ENCODE measurements at regions not wholly inside any gene's neighbourhood (a gene's known extent, or its start where the extent isn't known, plus 50 kb on each side); places are given as distances from the start of the nearest gene placed in this dataset.
A peak's percentile ranks its signal among the peaks of the same experiment; 100 is the strongest.

GRCh38 chr14:27025648-27026047 is 427.8 kb upstream of the NOVA1 start:
- Histone ChIP-seq H3K27me3 (ENCODE audit: control insufficient read depth, insufficient read depth, low read length) (no peaks in the 10 kb centered on the region), H3K36me3 (ENCODE audit: control insufficient read depth, insufficient read depth, low read length) (no peaks in the 10 kb centered on the region), H3K4me3 (ENCODE audit: low read length) (no peak overlapping the region), H3K9me3 (replicated peaks; ENCODE audit: control insufficient read depth, low read depth, low read length) (no peaks in the 10 kb centered on the region), H3K4me1 (ENCODE audit: control insufficient read depth, insufficient read depth, low read length) (no peaks in the 10 kb centered on the region), H3K27ac (ENCODE audit: low read length) (no peak overlapping the region)
- 80% methylated on average over 1 of the region's 1 CpG for WGBS (ENCODE audit: insufficient coverage)
- DNase-seq: no peak

- no peaks in the 10 kb centered on the region for H3K36me3 ChIP-seq (ENCODE audit: control insufficient read depth, insufficient read depth, low read length)
- no CpG with 5 or more reads among the region's 3 CpGs for WGBS (ENCODE audit: insufficient coverage)
- H3K4me3 ChIP-seq (ENCODE audit: low read length): no peak overlapping the region
Observed at GRCh38 chr14:27026097-27026496, 428.3 kb upstream of the NOVA1 start.

GRCh38 chr14:27040552-27040951 is 442.7 kb upstream of the NOVA1 start:
- no CpG with 5 or more reads among the region's 2 CpGs for WGBS (ENCODE audit: insufficient coverage)
- Histone ChIP-seq H3K36me3 (ENCODE audit: control insufficient read depth, insufficient read depth, low read length) (no peaks in the 10 kb centered on the region), H3K27ac (ENCODE audit: low read length) (no peak overlapping the region), H3K4me1 (ENCODE audit: control insufficient read depth, insufficient read depth, low read length) (no peaks in the 10 kb centered on the region), H3K4me3 (ENCODE audit: low read length) (no peak overlapping the region), H3K9me3 (replicated peaks; ENCODE audit: control insufficient read depth, low read depth, low read length) (no peaks in the 10 kb centered on the region), H3K27me3 (ENCODE audit: control insufficient read depth, insufficient read depth, low read length) (no peaks in the 10 kb centered on the region)
- no peak for DNase-seq

More at GRCh38 chr14:27026097-27026496, 428.3 kb upstream of the NOVA1 start:
- Histone ChIP-seq H3K4me1 (ENCODE audit: control insufficient read depth, insufficient read depth, low read length) (no peaks in the 10 kb centered on the region), H3K9me3 (replicated peaks; ENCODE audit: control insufficient read depth, low read depth, low read length) (no peaks in the 10 kb centered on the region), H3K27me3 (ENCODE audit: control insufficient read depth, insufficient read depth, low read length) (no peaks in the 10 kb centered on the region), H3K27ac (ENCODE audit: low read length) (no peak overlapping the region)
- DNase-seq: no peak

DNA sequence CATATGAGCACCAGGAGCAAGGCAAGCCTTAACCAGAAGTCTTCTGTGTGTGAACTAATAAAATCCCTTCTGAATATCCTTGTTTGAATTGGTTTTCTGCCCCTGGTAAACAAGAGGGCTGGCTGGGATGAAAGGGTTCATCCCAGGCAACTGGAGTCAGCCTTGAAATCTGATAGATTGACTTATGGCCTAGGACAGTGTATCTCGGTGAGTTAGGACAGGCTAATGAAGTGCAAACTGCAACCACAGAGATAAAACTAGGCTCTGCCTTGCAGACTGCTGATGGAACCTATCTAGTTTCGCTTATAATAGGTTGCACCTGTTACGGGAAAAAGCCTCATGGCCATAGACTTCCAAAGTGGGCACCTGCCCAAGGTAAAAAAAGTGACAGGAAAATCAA is 451.9 kb upstream of the NOVA1 start:
- no peaks in the 10 kb centered on the region for H3K9me3 ChIP-seq (replicated peaks; ENCODE audit: control insufficient read depth, low read depth, low read length)
- H3K36me3 ChIP-seq (ENCODE audit: control insufficient read depth, insufficient read depth, low read length): no peaks in the 10 kb centered on the region
- whole genome bisulfite sequencing (ENCODE audit: insufficient coverage): 68% methylated on average over 3 of the region's 3 CpGs
- no peaks in the 10 kb centered on the region for H3K27me3 ChIP-seq (ENCODE audit: control insufficient read depth, insufficient read depth, low read length)
- H3K4me1 ChIP-seq (ENCODE audit: control insufficient read depth, insufficient read depth, low read length): peaks cover 3% of the 10 kb centered on the region
- no peak overlapping the region for H3K27ac ChIP-seq (ENCODE audit: low read length)
- H3K4me3 ChIP-seq (ENCODE audit: low read length): no peak overlapping the region
- DNase-seq: peak; percentile 63

DNA sequence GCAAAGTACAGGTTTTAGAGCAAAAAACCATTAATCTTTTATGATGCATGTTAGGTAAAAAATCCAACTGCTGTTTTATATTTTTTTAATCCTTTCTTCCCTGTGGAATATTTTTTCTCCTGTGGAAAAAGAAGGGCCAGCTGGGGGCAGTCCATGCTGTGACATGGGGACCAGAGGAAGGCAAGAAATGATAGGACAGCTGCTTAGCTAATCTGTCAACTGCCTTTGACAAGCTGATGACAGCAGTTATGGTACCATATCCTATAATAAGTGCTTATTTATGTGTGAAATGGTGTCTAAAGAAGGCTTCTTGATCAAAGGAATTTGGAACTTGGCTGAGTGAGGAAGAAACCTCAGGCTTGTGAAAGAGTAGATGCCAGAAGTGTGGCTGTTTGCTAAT is 452.4 kb upstream of the NOVA1 start:
- H3K27me3 ChIP-seq (ENCODE audit: control insufficient read depth, insufficient read depth, low read length): no peaks in the 10 kb centered on the region
- peak; percentile 64 for DNase-seq
- H3K4me1 ChIP-seq (ENCODE audit: control insufficient read depth, insufficient read depth, low read length): peaks cover 3% of the 10 kb centered on the region
- no peaks in the 10 kb centered on the region for H3K36me3 ChIP-seq (ENCODE audit: control insufficient read depth, insufficient read depth, low read length)
- no peak overlapping the region for H3K27ac ChIP-seq (ENCODE audit: low read length)
- no peaks in the 10 kb centered on the region for H3K9me3 ChIP-seq (replicated peaks; ENCODE audit: control insufficient read depth, low read depth, low read length)
- no peak overlapping the region for H3K4me3 ChIP-seq (ENCODE audit: low read length)

- DNase-seq: peak; percentile 96
- Histone ChIP-seq H3K36me3 (ENCODE audit: control insufficient read depth, insufficient read depth, low read length) (no peaks in the 10 kb centered on the region), H3K27ac (ENCODE audit: low read length) (no peak overlapping the region), H3K9me3 (replicated peaks; ENCODE audit: control insufficient read depth, low read depth, low read length) (no peaks in the 10 kb centered on the region), H3K4me3 (ENCODE audit: low read length) (no peak overlapping the region), H3K4me1 (ENCODE audit: control insufficient read depth, insufficient read depth, low read length) (no peaks in the 10 kb centered on the region), H3K27me3 (ENCODE audit: control insufficient read depth, insufficient read depth, low read length) (no peaks in the 10 kb centered on the region)
- WGBS (ENCODE audit: insufficient coverage): no CpG with 5 or more reads among the region's 1 CpG
Observed at GRCh38 chr14:27056586-27056985, 458.8 kb upstream of the NOVA1 start.

DNA sequence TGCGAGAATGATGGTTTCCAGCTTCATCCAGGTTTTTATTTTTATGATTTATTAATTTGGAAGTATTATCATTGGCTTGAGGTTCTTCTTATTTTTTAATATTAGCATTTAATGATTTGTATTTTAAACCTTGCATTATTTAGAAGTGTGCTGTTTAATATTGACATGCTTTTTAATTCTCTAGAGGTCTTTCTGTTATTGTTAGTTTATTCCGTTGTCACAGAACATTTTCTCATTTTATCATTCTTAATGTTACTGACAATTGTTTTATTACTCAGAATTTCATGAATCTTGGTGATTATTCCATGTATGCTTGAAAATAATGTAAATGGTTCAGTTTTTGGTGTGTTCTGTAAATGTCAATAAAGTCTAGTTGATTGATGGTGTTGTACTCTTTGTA is 463.5 kb upstream of the NOVA1 start:
- H3K36me3 ChIP-seq (ENCODE audit: control insufficient read depth, insufficient read depth, low read length): no peaks in the 10 kb centered on the region
- no peak overlapping the region for H3K27ac ChIP-seq (ENCODE audit: low read length)
- no peak overlapping the region for H3K4me3 ChIP-seq (ENCODE audit: low read length)
- no CpG with 5 or more reads among the region's 2 CpGs for WGBS (ENCODE audit: insufficient coverage)
- DNase-seq: peak; percentile 68
- H3K9me3 ChIP-seq (replicated peaks; ENCODE audit: control insufficient read depth, low read depth, low read length): no peaks in the 10 kb centered on the region
- H3K4me1 ChIP-seq (ENCODE audit: control insufficient read depth, insufficient read depth, low read length): no peaks in the 10 kb centered on the region
- H3K27me3 ChIP-seq (ENCODE audit: control insufficient read depth, insufficient read depth, low read length): no peaks in the 10 kb centered on the region

- H3K27me3 ChIP-seq (ENCODE audit: control insufficient read depth, insufficient read depth, low read length): no peaks in the 10 kb centered on the region
- no peak overlapping the region for H3K27ac ChIP-seq (ENCODE audit: low read length)
- no peak for DNase-seq
- H3K4me3 ChIP-seq (ENCODE audit: low read length): no peak overlapping the region
- H3K9me3 ChIP-seq (replicated peaks; ENCODE audit: control insufficient read depth, low read depth, low read length): no peaks in the 10 kb centered on the region
- H3K4me1 ChIP-seq (ENCODE audit: control insufficient read depth, insufficient read depth, low read length): no peaks in the 10 kb centered on the region
- no peaks in the 10 kb centered on the region for H3K36me3 ChIP-seq (ENCODE audit: control insufficient read depth, insufficient read depth, low read length)
Observed at GRCh38 chr14:27063959-27064358, 466.1 kb upstream of the NOVA1 start.

DNA sequence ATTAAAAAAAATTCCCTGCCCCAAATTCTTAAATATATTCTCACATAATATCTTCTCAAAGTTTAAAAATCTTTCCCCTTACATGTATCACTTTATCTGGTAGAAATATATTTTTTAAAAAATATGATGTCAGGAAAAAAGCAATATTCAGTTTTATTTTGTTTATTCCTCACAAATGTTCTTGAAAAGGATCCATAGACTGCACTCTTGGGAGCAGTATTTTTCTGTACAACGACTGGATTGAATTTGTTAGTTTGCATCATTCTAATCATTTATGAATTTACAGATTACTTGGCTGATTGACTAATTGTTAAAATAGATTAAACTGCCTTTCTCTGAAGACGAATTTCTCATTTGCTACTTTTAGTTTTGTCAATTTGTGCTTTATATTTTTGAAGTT is 468.1 kb upstream of the NOVA1 start:
- no peak overlapping the region for H3K27ac ChIP-seq (ENCODE audit: low read length)
- H3K36me3 ChIP-seq (ENCODE audit: control insufficient read depth, insufficient read depth, low read length): no peaks in the 10 kb centered on the region
- peak; percentile 63 for DNase-seq
- no peaks in the 10 kb centered on the region for H3K27me3 ChIP-seq (ENCODE audit: control insufficient read depth, insufficient read depth, low read length)
- H3K9me3 ChIP-seq (replicated peaks; ENCODE audit: control insufficient read depth, low read depth, low read length): no peaks in the 10 kb centered on the region
- H3K4me3 ChIP-seq (ENCODE audit: low read length): no peak overlapping the region
- H3K4me1 ChIP-seq (ENCODE audit: control insufficient read depth, insufficient read depth, low read length): no peaks in the 10 kb centered on the region
- no CpG with 5 or more reads among the region's 2 CpGs for WGBS (ENCODE audit: insufficient coverage)

- H3K4me1 ChIP-seq (ENCODE audit: control insufficient read depth, insufficient read depth, low read length): no peaks in the 10 kb centered on the region
- no peak overlapping the region for H3K27ac ChIP-seq (ENCODE audit: low read length)
- H3K9me3 ChIP-seq (replicated peaks; ENCODE audit: control insufficient read depth, low read depth, low read length): no peaks in the 10 kb centered on the region
- no peaks in the 10 kb centered on the region for H3K36me3 ChIP-seq (ENCODE audit: control insufficient read depth, insufficient read depth, low read length)
- no peak overlapping the region for H3K4me3 ChIP-seq (ENCODE audit: low read length)
- no CpG with 5 or more reads among the region's 2 CpGs for WGBS (ENCODE audit: insufficient coverage)
- no peaks in the 10 kb centered on the region for H3K27me3 ChIP-seq (ENCODE audit: control insufficient read depth, insufficient read depth, low read length)
- no peak for DNase-seq
Observed at GRCh38 chr14:27067961-27068360, 470.1 kb upstream of the NOVA1 start.

DNA sequence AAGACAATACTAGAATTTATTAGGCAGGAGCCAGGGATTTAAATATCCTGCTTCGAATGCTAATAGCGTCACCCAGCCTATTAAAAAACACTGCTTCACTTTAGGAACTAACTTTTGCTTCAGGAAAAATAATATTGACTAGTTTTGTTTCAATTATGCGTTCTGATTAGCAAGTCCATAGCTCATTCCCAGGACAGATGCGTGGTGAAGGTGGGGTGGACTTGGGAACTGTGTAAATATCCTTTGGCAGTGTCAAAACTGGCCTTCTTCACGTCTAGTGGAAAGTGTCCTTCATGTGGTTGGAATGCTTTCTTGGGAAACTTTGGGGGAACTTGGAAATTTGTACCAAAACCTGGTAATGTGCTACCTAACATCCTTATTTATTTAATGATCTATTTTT is 474.8 kb upstream of the NOVA1 start:
- no peaks in the 10 kb centered on the region for H3K36me3 ChIP-seq (ENCODE audit: control insufficient read depth, insufficient read depth, low read length)
- no peak overlapping the region for H3K4me3 ChIP-seq (ENCODE audit: low read length)
- no peak overlapping the region for H3K27ac ChIP-seq (ENCODE audit: low read length)
- H3K27me3 ChIP-seq (ENCODE audit: control insufficient read depth, insufficient read depth, low read length): no peaks in the 10 kb centered on the region
- no peaks in the 10 kb centered on the region for H3K9me3 ChIP-seq (replicated peaks; ENCODE audit: control insufficient read depth, low read depth, low read length)
- WGBS (ENCODE audit: insufficient coverage): 86% methylated on average over 1 of the region's 5 CpGs
- H3K4me1 ChIP-seq (ENCODE audit: control insufficient read depth, insufficient read depth, low read length): no peaks in the 10 kb centered on the region
- no peak for DNase-seq

All from muscle of leg (tissue), 3 donors.